SK-N-SH treated with all-trans-retinoic acid at 6 μM for 48 hours (cell line): ENCODE measurements at regions not wholly inside any gene's neighbourhood (a gene's known extent, or its start where the extent isn't known, plus 50 kb on each side); places are given as distances from the start of the nearest gene placed in this dataset.

ENCODE experiments used
- ARNTL ChIP-seq: fragments of 450-650 bp; formaldehyde crosslinking; IDR thresholded peaks from 2 replicates; pipeline ENCODE4 v1.5.0; 2020; ENCODE audit warnings: low read depth, mild to moderate bottlenecking, moderate library complexity, borderline replicate concordance
- CREB5 ChIP-seq: fragments of 250-450 bp; sonication (Bioruptor Pico); IDR thresholded peaks from 2 replicates; pipeline ENCODE4 v1.5.1; 2020; ENCODE audit warnings: low read depth, mild to moderate bottlenecking, moderate library complexity
- CSDC2 ChIP-seq: fragments of 250-450 bp; sonication (Bioruptor Pico); IDR thresholded peaks from 2 replicates; pipeline ENCODE4 v1.5.0; 2020; ENCODE audit warnings: mild to moderate bottlenecking, moderate library complexity
- CSRNP3 ChIP-seq: fragments of 250-450 bp; sonication (Bioruptor Pico); IDR thresholded peaks from 2 replicates; pipeline ENCODE4 v1.5.1; 2021; ENCODE audit warnings: mild to moderate bottlenecking, moderate library complexity
- ISL1 ChIP-seq: fragments of 250-450 bp; sonication (Bioruptor Pico); IDR thresholded peaks from 2 replicates; pipeline ENCODE4 v2.1.2; 2022; ENCODE audit warnings: mild to moderate bottlenecking, moderate library complexity
- OSR1 ChIP-seq: fragments of 250-450 bp; sonication (Bioruptor Pico); IDR thresholded peaks from 2 replicates; pipeline ENCODE4 v1.8.0; 2022; ENCODE audit warnings: moderate library complexity, mild to moderate bottlenecking, inconsistent platforms
- PATZ1 ChIP-seq: fragments of 250-450 bp; sonication (Bioruptor Pico); IDR thresholded peaks from 2 replicates; pipeline ENCODE4 v1.8.0; 2020; ENCODE audit warnings: mild to moderate bottlenecking, moderate library complexity, borderline replicate concordance
- RARB ChIP-seq: fragments of 250-450 bp; sonication (Bioruptor Pico); IDR thresholded peaks from 2 replicates; pipeline ENCODE4 v1.8.0; 2021; ENCODE audit warnings: mild to moderate bottlenecking, moderate library complexity
- ZFP3 ChIP-seq: fragments of 250-450 bp; sonication (Bioruptor Pico); IDR thresholded peaks from 2 replicates; pipeline ENCODE4 v1.5.0; 2020; ENCODE audit warnings: mild to moderate bottlenecking, moderate library complexity
- ZFP30 ChIP-seq: fragments of 450-650 bp; formaldehyde crosslinking; IDR thresholded peaks from 2 replicates; pipeline ENCODE4 v1.5.0; 2022; ENCODE audit warnings: mild to moderate bottlenecking, moderate library complexity

DNA sequence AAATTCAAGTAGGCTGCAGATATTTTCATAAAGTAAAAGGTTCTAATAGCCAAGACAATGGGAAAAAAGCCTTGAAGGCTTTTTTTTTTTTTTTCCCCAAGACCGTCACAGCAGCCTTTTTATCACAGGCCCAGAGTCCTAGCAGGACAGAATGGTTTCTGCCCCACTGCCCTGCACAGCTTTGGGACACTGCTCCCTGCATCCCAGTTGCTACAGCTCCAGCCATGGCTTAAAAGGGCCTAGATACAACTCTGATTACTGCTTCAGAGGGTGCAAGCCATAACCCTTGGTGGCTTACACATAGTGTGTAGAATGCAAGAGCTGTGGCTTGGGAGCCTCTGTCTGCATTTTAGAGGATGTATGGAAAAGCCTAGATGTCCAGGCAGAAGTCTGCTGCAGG lies 1362.8 kb downstream of the SLITRK5 start:
- TF ChIP-seq ARNTL (CRISPR knock-in tag) = no peak
- TF ChIP-seq CSDC2 (CRISPR knock-in tag) = no peak
- no peak for TF ChIP-seq CREB5 (CRISPR knock-in tag)
- no peak for TF ChIP-seq OSR1
- no peak for TF ChIP-seq ZFP3 (CRISPR knock-in tag)
- TF ChIP-seq RARB (CRISPR knock-in tag) = no peak
- no peak for TF ChIP-seq ZFP30 (CRISPR knock-in tag)
- TF ChIP-seq ISL1 (CRISPR knock-in tag) = no peak
- no peak for TF ChIP-seq PATZ1
- no peak for TF ChIP-seq CSRNP3
